OCI-LY1 (cell line): ENCODE measurements at regions not wholly inside any gene's neighbourhood (a gene's known extent, or its start where the extent isn't known, plus 50 kb on each side); places are given as distances from the start of the nearest gene placed in this dataset.

Source experiments
- H2AFZ ChIP-seq: fragments of 200-600 bp; sonication (generic), shearing (Covaris generic); 2 replicates; pipeline ENCODE4 v1.6.0; 2014; ENCODE audit warnings: antibody characterized with exemption, mild to moderate bottlenecking, low read length
- H3F3A ChIP-seq: fragments of 200-600 bp; sonication (generic), shearing (Covaris generic); 2 replicates; pipeline ENCODE4 v1.6.0; 2014; ENCODE audit warnings: mild to moderate bottlenecking, antibody characterized with exemption, low read length, moderate library complexity; ENCODE audit not compliant: insufficient read depth
- H3K27ac ChIP-seq: fragments of 200-600 bp; sonication (generic); 2 replicates; pipeline ENCODE4 v1.5.1; 2014; ENCODE audit warnings: low read length, mixed run types, mild to moderate bottlenecking, low read depth; ENCODE audit not compliant: poor library complexity, severe bottlenecking
- H3K27me3 ChIP-seq: fragments of 200-600 bp; sonication (generic); 2 replicates; pipeline ENCODE4 v1.6.0; 2014; ENCODE audit warnings: antibody characterized with exemption, mild to moderate bottlenecking, low read length, moderate library complexity; ENCODE audit not compliant: insufficient read depth
- H3K36me3 ChIP-seq: fragments of 200-600 bp; sonication (generic); 2 replicates; pipeline ENCODE4 v1.6.1; 2014; ENCODE audit warnings: mild to moderate bottlenecking, antibody characterized with exemption, low read length, moderate library complexity, mixed read lengths; ENCODE audit not compliant: insufficient read depth
- H3K4me1 ChIP-seq: fragments of 200-600 bp; sonication (generic); 2 replicates; pipeline ENCODE4 v1.5.1; 2014; ENCODE audit warnings: mild to moderate bottlenecking, low read length, moderate library complexity; ENCODE audit not compliant: insufficient read depth, severe bottlenecking
- H3K4me2 ChIP-seq: fragments of 200-600 bp; sonication (generic), shearing (Covaris generic); 2 replicates; pipeline ENCODE4 v1.6.1; 2014; ENCODE audit warnings: low read length
- H3K4me3 ChIP-seq: fragments of 200-600 bp; sonication (generic); 2 replicates; pipeline ENCODE4 v1.5.1; 2014; ENCODE audit warnings: low read length, low read depth, mild to moderate bottlenecking, mixed read lengths; ENCODE audit not compliant: poor library complexity, severe bottlenecking
- H3K79me2 ChIP-seq: fragments of 200-600 bp; shearing (Covaris generic); 2 replicates; pipeline ENCODE4 v1.6.1; 2016; ENCODE audit warnings: mixed run types, low read length, mixed read lengths; ENCODE audit not compliant: insufficient read depth
- H3K9ac ChIP-seq: fragments of 200-600 bp; sonication (generic), shearing (Covaris generic); 2 replicates; pipeline ENCODE4 v1.6.1; 2014; ENCODE audit warnings: mild to moderate bottlenecking, low read length, mixed read lengths
- H3K9me2 ChIP-seq: fragments of 200-600 bp; sonication (generic), shearing (Covaris generic); 2 replicates; pipeline ENCODE4 v1.6.1; 2014; ENCODE audit warnings: low read depth, mild to moderate bottlenecking, low read length, mixed read lengths
- H3K9me3 ChIP-seq: fragments of 200-600 bp; shearing (Covaris generic); 2 replicates; pipeline ENCODE4 v1.6.1; 2014; ENCODE audit warnings: low read length, mixed read lengths
- H4K20me1 ChIP-seq: fragments of 200-600 bp; sonication (generic), shearing (Covaris generic); 2 replicates; pipeline ENCODE4 v1.6.0; 2016; ENCODE audit warnings: mild to moderate bottlenecking, low read length; ENCODE audit not compliant: insufficient read depth
- EZH2 ChIP-seq: fragments of 200-600 bp; sonication (generic), shearing (Covaris generic); IDR thresholded peaks from 2 replicates; pipeline ENCODE4 v1.8.0; 2017; ENCODE audit warnings: borderline replicate concordance, mixed run types, mild to moderate bottlenecking, antibody characterized with exemption, low read length, moderate library complexity, mixed read lengths
- TF ChIP-seq, protein P1 (sequence below): fragments of 200-600 bp; sonication (generic), shearing (Covaris generic); IDR thresholded peaks from 2 replicates; pipeline ENCODE4 v1.5.1; 2017; ENCODE audit warnings: mild to moderate bottlenecking, antibody characterized with exemption, low read length, moderate library complexity, mixed read lengths

DNA sequence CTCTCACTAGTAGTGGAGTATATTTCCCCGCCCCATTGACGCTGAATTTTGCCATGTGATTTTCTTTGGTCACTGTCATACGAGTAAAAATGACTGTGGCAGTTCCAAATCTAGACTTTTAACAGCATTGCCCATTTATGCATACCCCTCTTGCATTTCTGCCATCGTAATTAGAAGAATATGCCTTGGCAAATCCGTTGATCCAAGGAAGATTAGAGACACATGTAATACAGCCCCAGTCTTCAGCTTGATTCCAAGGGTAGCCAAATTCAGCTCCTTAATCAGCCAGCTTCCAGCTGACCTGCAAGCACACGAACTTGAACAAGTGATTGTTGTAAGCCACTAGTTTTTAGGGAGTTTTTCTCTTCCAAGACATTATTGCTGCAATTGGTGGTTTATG is 290.3 kb upstream of the ADAMTS5 start:
- no peaks in the 10 kb centered on the region for H3F3A ChIP-seq
- no peaks in the 10 kb centered on the region for H3K9me2 ChIP-seq
- TF ChIP-seq EZH2, result no peak
- TF ChIP-seq, protein P1, sequence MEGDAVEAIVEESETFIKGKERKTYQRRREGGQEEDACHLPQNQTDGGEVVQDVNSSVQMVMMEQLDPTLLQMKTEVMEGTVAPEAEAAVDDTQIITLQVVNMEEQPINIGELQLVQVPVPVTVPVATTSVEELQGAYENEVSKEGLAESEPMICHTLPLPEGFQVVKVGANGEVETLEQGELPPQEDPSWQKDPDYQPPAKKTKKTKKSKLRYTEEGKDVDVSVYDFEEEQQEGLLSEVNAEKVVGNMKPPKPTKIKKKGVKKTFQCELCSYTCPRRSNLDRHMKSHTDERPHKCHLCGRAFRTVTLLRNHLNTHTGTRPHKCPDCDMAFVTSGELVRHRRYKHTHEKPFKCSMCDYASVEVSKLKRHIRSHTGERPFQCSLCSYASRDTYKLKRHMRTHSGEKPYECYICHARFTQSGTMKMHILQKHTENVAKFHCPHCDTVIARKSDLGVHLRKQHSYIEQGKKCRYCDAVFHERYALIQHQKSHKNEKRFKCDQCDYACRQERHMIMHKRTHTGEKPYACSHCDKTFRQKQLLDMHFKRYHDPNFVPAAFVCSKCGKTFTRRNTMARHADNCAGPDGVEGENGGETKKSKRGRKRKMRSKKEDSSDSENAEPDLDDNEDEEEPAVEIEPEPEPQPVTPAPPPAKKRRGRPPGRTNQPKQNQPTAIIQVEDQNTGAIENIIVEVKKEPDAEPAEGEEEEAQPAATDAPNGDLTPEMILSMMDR, result no peak

DNA sequence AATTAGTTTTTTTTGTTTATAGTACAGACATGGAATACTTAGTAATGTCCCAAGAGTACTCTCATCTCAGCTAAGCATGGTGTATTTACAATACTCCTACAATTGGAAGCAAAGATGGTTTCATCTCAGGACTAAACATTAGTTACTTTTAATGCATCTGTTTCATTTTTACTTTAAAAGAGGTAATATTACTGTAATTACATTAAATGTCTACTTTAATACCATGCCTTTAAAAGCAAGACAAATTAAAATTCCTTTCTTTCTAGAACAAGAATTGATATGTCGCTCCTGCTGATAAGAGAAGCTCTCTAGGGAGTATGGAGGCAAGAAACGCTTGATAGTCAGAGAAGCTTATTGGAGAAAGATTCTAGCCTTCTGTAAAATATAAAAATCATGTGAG is 284.9 kb upstream of the ADAMTS5 start:
- H3K4me3 ChIP-seq, result no peak overlapping the region
- no peak overlapping the region for H3K27ac ChIP-seq
- no peak for TF ChIP-seq EZH2
- TF ChIP-seq, protein P1, result no peak
- H3K9me3 ChIP-seq, result no peaks in the 10 kb centered on the region
- H3K79me2 ChIP-seq, result no peaks in the 10 kb centered on the region
- no peaks in the 10 kb centered on the region for H3F3A ChIP-seq
- no peak overlapping the region for H3K4me2 ChIP-seq
- H3K27me3 ChIP-seq, result no peaks in the 10 kb centered on the region
- H3K36me3 ChIP-seq, result no peaks in the 10 kb centered on the region
- no peaks in the 10 kb centered on the region for H4K20me1 ChIP-seq
- H3K9me2 ChIP-seq, result no peaks in the 10 kb centered on the region
- H2AFZ ChIP-seq, result no peak overlapping the region
- H3K4me1 ChIP-seq, result no peaks in the 10 kb centered on the region
- H3K9ac ChIP-seq, result no peak overlapping the region

More for the DNA sequence above, 290.3 kb upstream of the ADAMTS5 start:
- H4K20me1 ChIP-seq, result no peaks in the 10 kb centered on the region
- H3K4me3 ChIP-seq, result no peak overlapping the region
- H3K36me3 ChIP-seq, result no peaks in the 10 kb centered on the region
- no peaks in the 10 kb centered on the region for H3K27me3 ChIP-seq
- no peak overlapping the region for H3K9ac ChIP-seq
- no peak overlapping the region for H3K4me2 ChIP-seq
- H3K27ac ChIP-seq, result no peak overlapping the region
- H2AFZ ChIP-seq, result no peak overlapping the region
- H3K9me3 ChIP-seq, result no peaks in the 10 kb centered on the region
- H3K4me1 ChIP-seq, result no peaks in the 10 kb centered on the region
- H3K79me2 ChIP-seq, result no peaks in the 10 kb centered on the region

DNA sequence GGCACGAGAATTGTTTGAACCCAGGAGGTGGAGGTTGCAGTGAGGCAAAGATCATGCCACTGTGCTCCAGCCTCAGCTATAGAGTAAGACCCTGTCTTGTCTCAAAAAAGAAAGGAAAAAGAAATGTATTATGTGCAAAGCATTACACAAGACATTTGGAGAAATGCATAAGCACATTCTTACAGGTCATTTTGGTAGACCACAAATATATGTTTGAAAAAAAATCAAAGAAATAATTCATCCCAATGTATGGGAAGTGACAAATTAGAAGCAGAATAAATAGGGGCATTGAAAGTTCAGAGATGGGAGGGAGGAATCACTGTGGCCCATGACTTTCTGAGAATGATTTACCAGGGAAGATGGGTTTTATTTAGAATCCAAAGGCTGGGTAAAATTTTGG is 283.5 kb upstream of the ADAMTS5 start:
- Histone ChIP-seq H3K27ac (no peak overlapping the region), H3K4me1 (no peaks in the 10 kb centered on the region), H3K36me3 (no peaks in the 10 kb centered on the region), H4K20me1 (no peaks in the 10 kb centered on the region), H3K9me2 (no peaks in the 10 kb centered on the region), H3K4me2 (no peak overlapping the region), H3K4me3 (no peak overlapping the region), H3K9ac (no peak overlapping the region), H3K79me2 (no peaks in the 10 kb centered on the region), H2AFZ (no peak overlapping the region), H3K9me3 (no peaks in the 10 kb centered on the region), H3F3A (no peaks in the 10 kb centered on the region), H3K27me3 (no peaks in the 10 kb centered on the region)
- TF ChIP-seq, protein P1, result no peak
- no peak for TF ChIP-seq EZH2
